ENCODE measurements at regions not wholly inside any gene's neighbourhood (a gene's known extent, or its start where the extent isn't known, plus 50 kb on each side); places are given as distances from the start of the nearest gene placed in this dataset.

DNA sequence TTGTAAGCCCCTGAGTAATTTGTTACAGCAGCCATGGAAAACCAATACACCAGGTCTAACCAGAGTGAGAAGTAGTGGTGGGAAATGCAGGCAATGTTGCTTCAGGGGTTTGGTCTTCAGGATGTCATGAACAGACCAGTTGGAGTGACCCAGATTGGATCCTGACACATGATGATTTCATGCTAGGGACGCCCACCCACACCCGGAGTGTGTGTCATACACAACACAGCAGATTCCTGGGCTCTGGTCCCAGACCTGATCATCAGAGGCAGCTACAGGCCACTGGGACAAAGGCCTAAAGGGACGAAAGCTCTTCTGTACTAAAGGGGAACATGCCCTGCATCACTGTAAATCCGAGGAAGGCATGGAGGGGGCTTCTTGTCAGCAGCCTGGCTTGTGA, 194.2 kb downstream of the NSG2 start:
- TF ChIP-seq, protein P1, sequence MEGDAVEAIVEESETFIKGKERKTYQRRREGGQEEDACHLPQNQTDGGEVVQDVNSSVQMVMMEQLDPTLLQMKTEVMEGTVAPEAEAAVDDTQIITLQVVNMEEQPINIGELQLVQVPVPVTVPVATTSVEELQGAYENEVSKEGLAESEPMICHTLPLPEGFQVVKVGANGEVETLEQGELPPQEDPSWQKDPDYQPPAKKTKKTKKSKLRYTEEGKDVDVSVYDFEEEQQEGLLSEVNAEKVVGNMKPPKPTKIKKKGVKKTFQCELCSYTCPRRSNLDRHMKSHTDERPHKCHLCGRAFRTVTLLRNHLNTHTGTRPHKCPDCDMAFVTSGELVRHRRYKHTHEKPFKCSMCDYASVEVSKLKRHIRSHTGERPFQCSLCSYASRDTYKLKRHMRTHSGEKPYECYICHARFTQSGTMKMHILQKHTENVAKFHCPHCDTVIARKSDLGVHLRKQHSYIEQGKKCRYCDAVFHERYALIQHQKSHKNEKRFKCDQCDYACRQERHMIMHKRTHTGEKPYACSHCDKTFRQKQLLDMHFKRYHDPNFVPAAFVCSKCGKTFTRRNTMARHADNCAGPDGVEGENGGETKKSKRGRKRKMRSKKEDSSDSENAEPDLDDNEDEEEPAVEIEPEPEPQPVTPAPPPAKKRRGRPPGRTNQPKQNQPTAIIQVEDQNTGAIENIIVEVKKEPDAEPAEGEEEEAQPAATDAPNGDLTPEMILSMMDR (IDR thresholded peaks at IDR 0.05), result no peak

DNA sequence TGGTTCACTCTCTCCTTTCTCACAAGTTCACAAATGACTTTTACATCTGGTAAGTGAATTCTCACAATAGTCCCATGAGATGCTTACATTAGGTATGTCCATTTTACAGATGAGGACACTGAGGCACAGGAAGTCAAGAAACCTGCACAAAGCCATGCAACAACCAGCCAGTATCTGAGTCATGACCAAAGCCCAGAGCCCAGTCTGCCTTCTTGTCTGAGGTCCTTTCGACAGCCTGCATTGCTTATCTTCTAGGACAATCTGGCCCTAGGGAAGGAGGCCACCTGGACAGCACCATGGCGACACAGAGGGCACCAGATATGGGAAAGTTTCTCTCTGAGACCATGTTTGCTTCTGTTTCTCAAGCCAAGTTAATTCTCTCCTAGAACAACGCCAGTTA, 197.1 kb downstream of the NSG2 start:
- TF ChIP-seq, protein P1 (IDR thresholded peaks at IDR 0.05), result no peak

DNA sequence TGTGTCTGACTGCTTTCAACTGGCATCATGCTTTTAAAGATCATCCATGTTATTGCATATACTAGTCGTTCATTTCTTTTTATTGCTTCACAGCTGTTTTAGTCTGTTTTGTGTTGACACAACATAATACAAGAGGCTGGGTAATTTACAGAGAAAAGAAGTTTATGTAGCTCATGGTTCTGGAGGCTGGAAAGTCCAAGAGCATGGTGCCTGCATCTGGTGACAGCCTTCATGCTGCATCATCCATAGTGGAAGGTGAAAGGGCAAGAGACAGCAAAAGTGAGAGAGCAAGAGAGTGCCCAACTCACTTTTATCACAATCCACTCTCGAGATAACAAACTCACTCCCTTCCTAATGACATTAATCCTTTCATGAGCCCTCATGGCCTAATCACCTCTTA, 198.4 kb downstream of the NSG2 start:
- TF ChIP-seq, protein P1 (IDR thresholded peaks at IDR 0.05), result no peak

DNA sequence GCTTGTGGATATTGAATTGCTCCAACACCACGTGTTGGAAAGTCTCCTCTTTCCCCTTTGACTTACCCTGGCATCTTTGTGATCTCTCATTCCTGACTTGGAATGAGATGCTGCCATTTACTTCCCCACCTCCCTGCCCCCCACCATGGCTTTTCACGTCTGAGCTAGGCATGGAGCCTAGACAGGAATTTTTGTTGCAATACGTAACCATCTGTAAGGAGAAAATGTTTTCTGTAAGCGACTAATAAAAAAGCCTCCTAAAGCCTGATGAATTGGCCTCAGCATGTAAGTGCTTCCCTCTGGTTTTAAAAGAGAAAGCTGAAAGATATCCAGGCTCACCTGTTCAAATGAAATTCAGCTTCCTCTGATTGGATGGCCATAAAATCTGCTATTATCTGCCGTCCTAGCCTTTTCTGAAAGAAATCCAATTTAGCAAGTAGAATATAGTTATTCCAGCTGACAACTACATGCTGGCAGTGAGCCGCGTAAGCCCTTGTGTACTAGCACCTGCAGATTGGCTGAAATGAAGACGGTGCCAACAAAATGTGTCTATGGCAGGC, 200.1 kb downstream of the NSG2 start:
- TF ChIP-seq, protein P1 (IDR thresholded peaks at IDR 0.05), result no peak

DNA sequence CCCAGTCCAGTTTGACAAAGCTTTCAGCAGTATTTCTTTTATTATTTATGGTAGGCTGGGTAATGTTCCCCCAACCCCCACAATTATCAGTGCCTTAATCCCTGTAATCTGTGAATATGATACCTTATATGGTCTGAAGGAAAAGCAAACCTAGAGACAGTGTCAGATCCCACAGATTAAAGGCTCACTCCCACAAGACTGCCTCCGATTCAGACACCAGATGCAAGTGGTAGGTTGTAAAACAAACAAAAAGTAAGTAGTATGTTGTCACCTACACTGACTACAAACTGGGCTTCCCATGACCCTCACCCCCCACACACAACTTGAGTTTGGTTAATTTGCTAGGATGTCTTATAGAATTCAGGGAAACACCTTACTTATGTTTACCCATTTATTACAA, 201.2 kb downstream of the NSG2 start:
- TF ChIP-seq, protein P1 (IDR thresholded peaks at IDR 0.05), result no peak

DNA sequence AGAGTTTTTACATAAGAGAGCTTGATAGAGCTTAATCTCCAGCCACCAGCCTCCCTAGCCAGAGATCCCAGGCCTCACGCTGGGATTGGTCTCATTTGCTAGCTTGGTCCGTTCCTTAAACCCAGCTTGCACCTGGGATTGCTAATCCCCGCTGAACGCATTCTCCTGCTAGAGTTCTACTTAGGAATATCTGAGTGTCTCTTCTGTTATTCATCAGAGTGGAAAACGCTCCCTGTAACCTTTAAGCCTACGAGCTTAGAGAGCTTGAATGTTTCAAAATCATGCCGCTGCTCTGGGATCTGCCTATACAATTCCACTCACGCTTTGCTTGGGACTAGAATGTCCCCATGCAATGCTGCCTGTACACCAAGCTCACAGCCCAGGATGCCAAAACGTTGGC, 201.8 kb downstream of the NSG2 start:
- TF ChIP-seq, protein P1 (IDR thresholded peaks at IDR 0.05), result no peak

DNA sequence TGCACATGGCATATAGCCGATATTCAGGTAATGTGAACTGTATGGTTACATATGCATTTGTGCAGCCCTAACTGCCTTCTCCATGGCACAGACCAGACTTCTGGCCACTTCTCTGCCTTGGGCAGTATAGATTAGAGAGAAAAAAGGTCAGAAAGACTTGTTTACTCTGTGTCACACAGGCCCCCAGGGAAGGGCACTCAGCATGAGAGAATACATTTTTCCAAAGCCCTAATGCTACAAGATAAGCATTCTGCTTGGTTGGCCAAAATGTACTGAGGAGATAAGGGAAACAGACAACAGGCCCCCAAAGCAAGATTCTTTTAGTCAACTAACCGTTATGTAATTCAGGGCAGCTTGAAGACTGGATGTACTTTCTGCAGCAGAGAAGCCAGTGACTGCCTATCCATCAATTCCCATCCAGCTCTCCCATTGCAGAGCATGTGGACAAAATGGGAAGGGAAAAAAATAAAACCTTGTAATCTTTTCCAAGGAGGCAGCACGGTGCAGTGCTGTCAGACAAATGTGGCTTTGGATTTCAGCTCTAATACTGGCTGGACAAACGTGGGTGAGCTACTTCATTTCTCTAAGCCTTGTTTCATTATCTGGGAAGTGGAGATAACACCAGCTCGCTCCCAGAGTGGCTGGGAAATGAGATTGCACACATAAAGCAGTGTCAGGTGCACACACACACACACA, 205.9 kb downstream of the NSG2 start:
- TF ChIP-seq, protein P1 (IDR thresholded peaks at IDR 0.05), result no peak

All from LNCAP (cell line).